ENCODE measurements at regions not wholly inside any gene's neighbourhood (a gene's known extent, or its start where the extent isn't known, plus 50 kb on each side); places are given as distances from the start of the nearest gene placed in this dataset.

DNA sequence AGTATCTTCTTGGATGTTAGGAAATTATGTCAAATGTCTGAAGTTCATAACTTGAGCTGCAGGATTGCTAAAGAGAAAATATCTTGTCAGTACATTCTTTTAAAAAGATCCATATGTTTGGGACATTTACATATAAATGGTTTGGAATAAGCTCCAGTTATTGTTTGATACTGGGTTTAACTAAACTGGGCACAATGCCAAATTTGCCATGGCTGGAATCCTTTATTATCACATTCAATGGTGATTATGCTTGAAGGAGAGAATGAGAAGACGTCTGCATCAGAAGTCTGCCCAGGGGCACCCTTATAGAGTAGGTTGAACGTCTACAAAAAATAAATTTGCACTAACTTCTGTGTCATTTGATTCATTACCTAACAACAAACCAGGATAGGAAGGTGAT, 652.5 kb downstream of the AMY1C start:
- DNase-seq (ENCODE audit: low spot score): no peak
- intact Hi-C loops (cut with DNase I): no loop called here

- intact Hi-C loops (cut with DNase I): no loop called here
- DNase-seq (ENCODE audit: low spot score): no peak
Measured at GRCh38 chr1:104403883-104404282, 654.2 kb downstream of the AMY1C start.

- intact Hi-C loops (cut with DNase I): no loop called here
- no peak for DNase-seq (ENCODE audit: low spot score)
Measured at GRCh38 chr1:104406728-104407127, 657.0 kb downstream of the AMY1C start.

DNA sequence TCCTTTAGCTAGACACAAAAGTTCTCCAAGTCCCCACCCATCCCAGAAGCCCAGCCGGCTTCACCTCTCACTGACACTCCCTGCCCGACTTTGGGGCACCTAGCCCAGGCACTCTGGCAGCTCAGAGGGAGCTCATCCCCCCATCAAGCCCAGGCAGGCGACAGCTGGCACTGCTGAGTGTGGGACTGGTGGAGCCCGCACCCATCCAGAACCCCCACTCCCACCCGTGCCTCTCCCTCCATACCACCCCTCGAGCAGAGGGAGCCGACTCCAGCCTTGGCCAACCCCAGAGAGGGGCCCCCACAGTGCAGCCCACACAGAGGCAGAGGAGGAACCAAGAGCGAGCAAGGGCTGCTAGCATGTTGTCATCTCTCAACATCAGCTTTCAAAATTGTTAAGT, 658.6 kb downstream of the AMY1C start:
- intact Hi-C loops (cut with DNase I): no loop called here
- DNase-seq (ENCODE audit: low spot score): no peak

DNA sequence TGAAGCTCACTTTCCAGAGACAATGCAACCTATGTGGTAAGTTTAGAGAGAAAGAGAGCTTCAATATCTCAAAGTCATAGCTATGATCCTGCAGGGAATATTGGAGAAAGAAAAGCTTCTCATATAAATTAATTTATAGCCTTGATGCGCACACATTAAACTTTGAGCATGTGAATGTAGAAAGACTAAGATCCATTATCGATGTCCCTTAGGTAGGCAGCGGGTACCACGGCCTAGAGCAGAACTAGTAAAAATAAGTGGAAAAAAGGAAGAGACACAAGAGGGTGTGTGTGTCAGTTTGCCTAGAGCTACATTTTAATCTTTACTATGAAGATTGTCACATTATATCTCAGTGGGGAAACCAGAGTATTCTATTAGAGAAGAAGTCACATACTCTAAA, 685.6 kb downstream of the AMY1C start:
- no peak for DNase-seq (ENCODE audit: low spot score)
- intact Hi-C loops (cut with DNase I): no loop called here

- no peak for DNase-seq (ENCODE audit: low spot score)
- intact Hi-C loops (cut with DNase I): no loop called here
Measured at GRCh38 chr1:104440011-104440410, 690.3 kb downstream of the AMY1C start.

DNA sequence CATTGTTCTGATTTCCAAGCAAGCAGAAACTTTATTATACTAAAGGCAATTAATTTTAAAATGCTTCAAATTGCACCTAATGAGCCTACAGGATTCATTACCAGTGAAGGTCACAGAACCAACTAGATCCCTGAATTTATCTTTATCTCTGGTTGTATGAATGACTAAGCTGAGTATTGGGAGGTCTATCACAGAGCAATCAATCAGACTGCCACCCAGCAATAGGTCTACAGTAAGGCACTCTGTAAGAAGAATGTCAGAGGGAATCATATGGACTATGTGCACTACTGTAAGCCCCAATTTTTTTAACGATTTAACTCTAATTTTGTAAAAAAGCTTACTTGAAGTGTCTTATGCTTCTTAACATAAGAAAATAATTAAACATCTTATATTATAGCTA, 707.0 kb downstream of the AMY1C start:
- no peak for DNase-seq (ENCODE audit: low spot score)
- intact Hi-C loops (cut with DNase I): no loop called here

- no peak for DNase-seq (ENCODE audit: low spot score)
- intact Hi-C loops (cut with DNase I): no loop called here
Measured at GRCh38 chr1:104459886-104460285, 710.2 kb downstream of the AMY1C start.

DNA sequence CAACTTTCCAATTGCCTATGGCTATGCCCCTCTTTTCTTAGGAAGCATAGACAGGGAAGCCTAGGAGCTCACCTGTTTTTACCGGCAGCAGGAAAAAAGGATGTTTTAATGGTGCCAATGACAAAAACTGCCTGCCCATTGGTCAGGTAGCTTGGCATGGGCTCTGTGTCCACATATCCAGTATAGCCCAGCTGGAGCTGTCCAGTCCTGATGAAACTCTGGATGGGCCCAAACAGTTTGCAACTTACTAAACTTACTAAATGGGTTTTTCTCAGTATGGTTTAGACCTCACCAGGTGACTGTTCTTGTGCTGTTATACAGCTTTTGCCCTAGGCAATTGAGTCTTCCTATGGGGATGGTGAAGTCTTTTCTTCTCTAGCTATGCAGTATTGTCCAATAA, 711.2 kb downstream of the AMY1C start:
- intact Hi-C loops (cut with DNase I): no loop called here
- no peak for DNase-seq (ENCODE audit: low spot score)

- intact Hi-C loops (cut with DNase I): no loop called here
- DNase-seq (ENCODE audit: low spot score): no peak
Measured at GRCh38 chr1:104463126-104463697, 713.5 kb downstream of the AMY1C start.

- no peak for DNase-seq (ENCODE audit: low spot score)
Measured at GRCh38 chr1:104466068-104466467, 716.4 kb downstream of the AMY1C start.

DNA sequence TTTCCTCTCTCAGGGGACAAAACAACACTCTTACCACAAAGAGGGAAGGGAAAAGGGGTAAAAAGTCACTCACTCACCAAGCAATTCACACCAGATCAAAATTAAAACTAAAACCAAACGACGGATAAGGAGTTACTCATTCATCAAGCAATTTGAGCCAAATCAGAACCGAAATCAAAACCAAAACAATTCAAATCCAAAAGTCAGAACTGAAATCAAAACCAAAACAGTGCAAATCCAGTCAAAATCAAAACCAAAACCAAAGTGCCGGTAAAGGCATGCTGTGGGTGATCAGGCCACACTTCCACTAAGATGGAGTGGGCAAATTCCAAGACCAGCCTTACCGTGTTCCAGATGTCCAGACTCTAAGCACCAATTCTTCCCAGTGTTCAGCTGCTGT, 717.9 kb downstream of the AMY1C start:
- DNase-seq (ENCODE audit: low spot score): no peak
- intact Hi-C loops (cut with DNase I): no loop called here

More at GRCh38 chr1:104466068-104466467, 716.4 kb downstream of the AMY1C start:
- intact Hi-C loops (cut with DNase I): no loop called here

GRCh38 chr1:104468282-104468681, 718.6 kb downstream of the AMY1C start:
- intact Hi-C loops (cut with DNase I): no loop called here
- no peak for DNase-seq (ENCODE audit: low spot score)

DNA sequence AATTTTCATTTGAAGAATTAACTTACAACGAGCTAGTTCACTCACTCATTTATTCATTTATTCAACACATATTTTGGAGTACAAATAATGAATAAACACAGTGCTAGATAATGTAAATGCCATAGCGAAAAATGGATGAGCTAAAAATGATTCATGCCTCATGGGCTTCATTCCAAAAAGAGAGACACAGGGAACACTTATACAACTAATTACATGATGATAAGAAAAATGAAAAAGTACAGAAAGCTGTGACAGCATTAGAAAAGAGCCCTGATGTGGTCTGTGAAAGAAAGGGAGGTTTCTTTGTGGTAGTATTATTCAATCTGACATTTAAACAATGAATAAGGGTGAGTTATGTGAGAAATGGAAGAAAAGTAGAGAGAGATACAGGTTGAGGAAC, 726.4 kb downstream of the AMY1C start:
- intact Hi-C loops (cut with DNase I): no loop called here

DNA sequence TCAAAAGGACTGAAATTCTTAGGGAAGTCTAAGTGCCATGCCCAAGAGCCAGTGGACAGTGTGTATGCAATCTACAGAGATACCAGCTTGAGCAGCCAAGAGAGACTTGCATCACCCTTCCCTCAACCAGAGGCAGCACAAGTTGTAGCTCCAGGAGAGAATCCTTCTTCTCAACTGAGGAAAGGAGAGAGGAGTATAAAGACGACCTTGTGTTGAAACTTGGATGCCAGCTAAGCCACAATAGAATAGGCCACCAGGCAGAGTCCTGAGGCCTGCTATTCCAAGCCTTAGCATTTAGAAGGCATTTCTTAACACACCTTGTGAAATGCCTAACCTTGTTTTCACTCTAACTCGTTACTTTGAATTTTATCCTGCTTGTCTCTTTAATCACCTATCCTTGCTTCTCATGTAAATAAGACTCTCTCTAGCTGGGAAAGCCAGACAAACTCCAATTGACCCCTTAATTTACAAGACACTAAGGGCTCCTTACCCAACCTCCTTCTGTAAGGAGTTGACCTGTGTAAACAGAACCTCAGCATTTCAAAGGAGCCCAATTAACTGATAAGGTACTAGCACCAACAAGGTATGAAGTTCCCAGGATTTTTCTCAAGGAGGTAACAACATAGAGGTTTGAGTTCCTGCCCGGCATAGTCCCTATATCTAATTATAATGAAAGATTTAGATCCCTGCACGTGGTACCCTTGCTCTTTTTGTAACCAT, 738.8 kb downstream of the AMY1C start:
- no peak for DNase-seq (ENCODE audit: low spot score)
- intact Hi-C loops (cut with DNase I): no loop called here

More for the DNA sequence above, 726.4 kb downstream of the AMY1C start:
- DNase-seq (ENCODE audit: low spot score): no peak

GRCh38 chr1:104526158-104526795, 776.6 kb downstream of the AMY1C start:
- intact Hi-C loops (cut with DNase I): no loop called here

GRCh38 chr1:104531990-104532389, 782.3 kb downstream of the AMY1C start:
- intact Hi-C loops (cut with DNase I): no loop called here
- no peak for DNase-seq (ENCODE audit: low spot score)

More at GRCh38 chr1:104526158-104526795, 776.6 kb downstream of the AMY1C start:
- DNase-seq (ENCODE audit: low spot score): no peak

DNA sequence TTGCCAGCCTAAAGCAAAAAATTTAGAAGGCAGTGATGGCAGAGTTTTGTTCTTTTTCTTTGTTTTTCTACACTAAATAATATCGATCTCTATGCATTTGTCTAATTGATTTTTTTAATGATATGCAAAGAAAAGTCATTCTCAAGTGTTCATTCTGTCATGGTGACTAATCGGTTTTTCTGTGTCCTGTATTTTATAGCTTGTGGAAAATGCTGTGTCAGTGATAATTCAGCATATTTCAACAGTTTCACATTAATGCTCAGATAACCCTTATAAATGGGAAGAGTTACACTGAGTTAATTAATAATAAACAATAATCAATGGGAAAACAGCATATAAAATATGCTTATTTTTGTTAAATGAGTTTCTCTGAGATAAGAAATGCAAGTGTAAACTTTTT, 824.9 kb downstream of the AMY1C start:
- intact Hi-C loops (cut with DNase I): no loop called here

GRCh38 chr1:104592926-104593325, 843.2 kb downstream of the AMY1C start:
- intact Hi-C loops (cut with DNase I): no loop called here
- DNase-seq (ENCODE audit: low spot score): no peak

More for the DNA sequence above, 824.9 kb downstream of the AMY1C start:
- DNase-seq (ENCODE audit: low spot score): no peak

- DNase-seq (ENCODE audit: low spot score): no peak
- intact Hi-C loops (cut with DNase I): no loop called here
Measured at GRCh38 chr1:104593413-104594187, 843.9 kb downstream of the AMY1C start.

Data from cardiac septum (tissue), 1 donor.